ENCODE measurements at regions not wholly inside any gene's neighbourhood (a gene's known extent, or its start where the extent isn't known, plus 50 kb on each side); places are given as distances from the start of the nearest gene placed in this dataset.

DNA sequence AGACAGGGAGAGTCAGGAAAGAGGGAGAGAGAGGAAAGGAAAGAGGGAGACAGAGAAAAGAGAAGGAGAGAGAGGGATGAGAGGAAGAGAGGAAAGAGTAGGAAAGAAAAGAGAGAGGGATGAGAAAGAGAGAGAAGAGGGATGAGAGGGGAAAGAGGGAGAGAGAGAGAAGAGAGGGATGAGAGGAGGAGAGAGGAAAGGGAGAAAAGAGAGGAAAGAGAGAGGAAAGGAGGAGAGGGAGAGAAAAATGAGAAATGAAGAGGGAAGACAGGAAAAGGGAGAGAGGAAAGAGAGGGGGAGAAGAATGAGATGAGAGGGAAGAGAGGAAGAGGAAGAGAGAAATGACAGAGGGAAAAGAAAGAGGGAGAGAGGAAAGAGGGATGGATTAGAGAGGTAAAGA, 207.0 kb upstream of the SKOR2 start:
- TF ChIP-seq CTCF (IDR thresholded peaks at IDR 0.05; ENCODE audit: extremely low read depth, insufficient read depth, missing control alignments): no peak
- in situ Hi-C loops (cut with MboI; ENCODE audit: low pct_unique_long_range_greater_than_20kb, low sequenced_read_pairs, unreplicated experiment): no loop called here
- no peak for DNase-seq (ENCODE audit: low spot score)

GRCh38 chr18:47457614-47458013, 206.2 kb upstream of the SKOR2 start:
- no peak for DNase-seq (ENCODE audit: low spot score)
- TF ChIP-seq CTCF (IDR thresholded peaks at IDR 0.05; ENCODE audit: extremely low read depth, insufficient read depth, missing control alignments): no peak
- in situ Hi-C loops (cut with MboI; ENCODE audit: low pct_unique_long_range_greater_than_20kb, low sequenced_read_pairs, unreplicated experiment): no loop called here

- in situ Hi-C loops (cut with MboI; ENCODE audit: low pct_unique_long_range_greater_than_20kb, low sequenced_read_pairs, unreplicated experiment): no loop called here
- DNase-seq (ENCODE audit: low spot score): no peak
These were observed 201.6 kb upstream of the SKOR2 start for GRCh38 chr18:47453038-47453437.

GRCh38 chr18:47448956-47449355, 197.5 kb upstream of the SKOR2 start:
- in situ Hi-C loops (cut with MboI; ENCODE audit: low pct_unique_long_range_greater_than_20kb, low sequenced_read_pairs, unreplicated experiment): no loop called here
- DNase-seq (ENCODE audit: low spot score): no peak
- TF ChIP-seq CTCF (IDR thresholded peaks at IDR 0.05; ENCODE audit: extremely low read depth, insufficient read depth, missing control alignments): no peak

More at GRCh38 chr18:47453038-47453437, 201.6 kb upstream of the SKOR2 start:
- TF ChIP-seq CTCF (IDR thresholded peaks at IDR 0.05; ENCODE audit: extremely low read depth, insufficient read depth, missing control alignments): no peak

DNA sequence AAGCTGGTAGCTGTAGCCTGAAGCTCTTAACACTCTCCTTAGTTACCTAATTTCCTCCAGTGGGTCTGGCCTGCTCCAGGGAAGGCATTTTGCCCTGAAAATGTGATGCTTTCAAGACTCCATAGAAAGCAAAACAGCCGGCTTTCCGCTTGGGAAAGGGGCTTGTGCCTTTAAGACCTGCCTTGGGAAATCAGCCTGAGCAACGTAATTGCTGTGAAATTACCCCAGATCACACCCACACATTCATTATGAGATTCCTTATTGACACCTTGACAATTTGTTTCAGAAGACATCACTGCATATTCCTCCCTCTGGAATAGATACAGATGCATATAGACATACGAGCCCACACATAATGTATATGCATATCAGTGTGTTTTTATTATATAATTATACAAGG, 190.5 kb upstream of the SKOR2 start:
- in situ Hi-C loops (cut with MboI; ENCODE audit: low pct_unique_long_range_greater_than_20kb, low sequenced_read_pairs, unreplicated experiment): no loop called here
- TF ChIP-seq CTCF (IDR thresholded peaks at IDR 0.05; ENCODE audit: extremely low read depth, insufficient read depth, missing control alignments): no peak
- DNase-seq (ENCODE audit: low spot score): no peak

- in situ Hi-C loops (cut with MboI; ENCODE audit: low pct_unique_long_range_greater_than_20kb, low sequenced_read_pairs, unreplicated experiment): no loop called here
- no peak for TF ChIP-seq CTCF (IDR thresholded peaks at IDR 0.05; ENCODE audit: extremely low read depth, insufficient read depth, missing control alignments)
- no peak for DNase-seq (ENCODE audit: low spot score)
These were observed 186.5 kb upstream of the SKOR2 start for GRCh38 chr18:47438001-47438400.

DNA sequence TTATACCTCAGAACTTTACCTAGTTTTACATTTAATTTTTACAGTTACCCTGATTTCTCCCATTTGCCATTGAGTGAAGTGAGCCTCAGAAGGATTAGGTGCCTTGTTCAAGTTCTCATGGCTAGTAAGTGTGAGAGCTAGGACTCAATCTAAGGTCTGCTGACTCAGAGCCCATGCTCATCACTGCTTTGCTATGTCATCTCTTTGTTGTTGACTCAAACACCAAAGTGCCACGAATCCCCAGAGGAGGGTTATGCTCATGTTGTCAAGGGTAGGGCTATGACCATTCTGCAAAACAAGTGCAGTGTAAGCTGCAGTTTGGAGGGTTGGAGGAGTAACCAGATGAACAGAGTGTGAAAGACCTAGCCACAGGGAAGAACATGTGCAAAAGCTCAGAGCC, 185.4 kb upstream of the SKOR2 start:
- no peak for TF ChIP-seq CTCF (IDR thresholded peaks at IDR 0.05; ENCODE audit: extremely low read depth, insufficient read depth, missing control alignments)
- no peak for DNase-seq (ENCODE audit: low spot score)
- in situ Hi-C loops (cut with MboI; ENCODE audit: low pct_unique_long_range_greater_than_20kb, low sequenced_read_pairs, unreplicated experiment): no loop called here
